HepG2 (cell line): ENCODE measurements at regions not wholly inside any gene's neighbourhood (a gene's known extent, or its start where the extent isn't known, plus 50 kb on each side); places are given as distances from the start of the nearest gene placed in this dataset.
"Not testable (repeated sequence)": the region's sequence is repeated elsewhere in the genome, so short reads cannot be mapped to it uniquely, and the experiment has no call there.

Source experiments
- ATAC-seq: fragments of 200-7000 bp; cut with Tn5 transposase; 3 replicates; pipeline ENCODE4 v1.9.1; 2020; ENCODE audit warnings: mild to moderate bottlenecking, moderate library complexity
- BruUV-seq: library from RNA; stranded (reverse); fragments of 400-500 nt; replicated peaks from 2 replicates; lab custom pipeline; 2021; lab: Mats Ljungman, UMichigan
- CTCF ChIA-PET: fragments of 300-600 bp; formaldehyde crosslinking; extraction: SDS; loops from one replicate; lab custom pipeline; 2021; ENCODE audit warnings: low total read pairs, inconsistent platforms, low intra/inter-chr PET ratio; lab: Yijun Ruan, JAX
- POLR2A ChIA-PET: fragments of 350-600 bp; sonication (Branson Sonifier 250); formaldehyde crosslinking; loops from one replicate; lab custom pipeline; 2020; ENCODE audit warnings: antibody characterized with exemption, inconsistent platforms; lab: Yijun Ruan, JAX
- DNase-seq: peaks from one replicate; pipeline ENCODE4 v3.0.0-alpha.2; 2015; ENCODE audit warnings: low spot score
- FAIRE-seq: peaks from 3 replicates; lab custom pipeline; 2011; peaks lifted over from hg19 to GRCh38; lab: Jason Lieb, UNC
- H2AFZ ChIP-seq: one replicate; pipeline ENCODE4 v1.6.1; 2011; ENCODE audit warnings: low read length, inconsistent platforms
- H3K27ac ChIP-seq: fragments of 300-600 bp; 3 replicates; pipeline ENCODE4 v1.8.0; 2011; ENCODE audit warnings: mixed run types, mild to moderate bottlenecking, mixed read lengths, low read length, inconsistent platforms; ENCODE audit not compliant: insufficient read depth; ENCODE audit errors: extremely low read length
- H3K27me3 ChIP-seq, 2 experiments: fragments of 200-600 bp in 1 of 2; 2 replicates in 1 of 2; 3 replicates in 1 of 2; pipeline versions ENCODE4 v1.6.0 to v1.8.0; 2011; ENCODE audit warnings: low read length in 2 of 2, mild to moderate bottlenecking in 2 of 2, moderate library complexity in 2 of 2, inconsistent platforms in 1 of 2; ENCODE audit not compliant: insufficient read depth in 2 of 2, control insufficient read depth in 1 of 2
- H3K36me3 ChIP-seq, 2 experiments: fragments of 200-600 bp in 1 of 2; replicated peaks in 1 of 2; 2 replicates in 1 of 2; 3 replicates in 1 of 2; pipeline versions ENCODE4 v1.5.1 to v1.8.0; 2011; ENCODE audit warnings: low read length in 2 of 2, inconsistent platforms in 1 of 2; ENCODE audit not compliant: insufficient read depth in 2 of 2, control insufficient read depth in 1 of 2
- H3K4me1 ChIP-seq: 2 replicates; pipeline ENCODE4 v1.5.1; 2012; ENCODE audit warnings: low read length, inconsistent platforms; ENCODE audit not compliant: insufficient read depth
- H3K4me2 ChIP-seq: 2 replicates; pipeline ENCODE4 v1.6.0; 2011; ENCODE audit warnings: low read depth, low read length, inconsistent platforms
- H3K4me3 ChIP-seq, 3 experiments: fragments of 200-600 bp in 1 of 3; sonication (generic), shearing (Covaris generic) in 1 of 3; replicated peaks in 1 of 3; 2 replicates each; pipeline ENCODE4 v1.5.1; 2011 to 2016; ENCODE audit warnings: low read length in 3 of 3, inconsistent platforms in 2 of 3, low read depth in 2 of 3, mild to moderate bottlenecking in 2 of 3, control low read depth in 1 of 3, mixed read lengths in 1 of 3; ENCODE audit not compliant: insufficient read depth in 1 of 3
- H3K79me2 ChIP-seq: one replicate; pipeline ENCODE4 v1.6.1; 2011; ENCODE audit warnings: low read length, inconsistent platforms; ENCODE audit not compliant: insufficient read depth
- H3K9ac ChIP-seq: 2 replicates; pipeline ENCODE4 v1.6.0; 2011; ENCODE audit warnings: mild to moderate bottlenecking, low read depth, low read length, inconsistent platforms; ENCODE audit not compliant: insufficient read depth
- H3K9me3 ChIP-seq: 2 replicates; pipeline ENCODE4 v1.5.1; 2012; ENCODE audit warnings: mild to moderate bottlenecking, low read length
- H4K20me1 ChIP-seq: 2 replicates; pipeline ENCODE4 v1.6.0; 2011; ENCODE audit warnings: inconsistent platforms, mild to moderate bottlenecking, low read length, moderate library complexity; ENCODE audit not compliant: insufficient read depth
- ELF4 ChIP-seq: sonication (generic); formaldehyde crosslinking; IDR thresholded peaks from 2 replicates; pipeline ENCODE4 v1.5.0; 2020; ENCODE audit warnings: missing genetic modification reagents, mild to moderate bottlenecking, moderate library complexity, borderline replicate concordance
- FOXA1 ChIP-seq, 2 experiments: fragments of 450-650 bp in 1 of 2; sonication (generic) in 1 of 2; formaldehyde crosslinking in 1 of 2; IDR thresholded peaks; 2 replicates each; pipeline versions ENCODE4 v1.4.0 to v1.6.1; 2016 to 2020; ENCODE audit warnings: missing genetic modification reagents in 1 of 2
- GABPB1 ChIP-seq: IDR thresholded peaks from 2 replicates; pipeline ENCODE4 v1.6.1; 2016; ENCODE audit warnings: mild to moderate bottlenecking, missing genetic modification reagents, moderate library complexity, missing compliant biosample characterization
- KAT7 ChIP-seq: IDR thresholded peaks from 2 replicates; pipeline ENCODE4 v1.6.1; 2018; ENCODE audit warnings: borderline replicate concordance, missing compliant biosample characterization
- NFE2L1 ChIP-seq: sonication (generic); formaldehyde crosslinking; IDR thresholded peaks from 2 replicates; pipeline ENCODE4 v1.4.0; 2020; ENCODE audit warnings: missing genetic modification reagents, mild to moderate bottlenecking, borderline replicate concordance
- RELA ChIP-seq: sonication (generic); formaldehyde crosslinking; IDR thresholded peaks from 2 replicates; pipeline ENCODE4 v1.4.0; 2020; ENCODE audit warnings: missing genetic modification reagents
- RNF2 ChIP-seq: fragments of 450-650 bp; conservative IDR thresholded peaks from 2 replicates; pipeline ENCODE4 v1.6.1; 2016; ENCODE audit warnings: low read depth
- ZNF335 ChIP-seq: sonication (generic); formaldehyde crosslinking; IDR thresholded peaks from 2 replicates; pipeline ENCODE4 v1.4.0; 2020; ENCODE audit warnings: missing genetic modification reagents
- ZNF430 ChIP-seq: sonication (generic); formaldehyde crosslinking; IDR thresholded peaks from 2 replicates; pipeline ENCODE4 v1.9.0; 2021; ENCODE audit warnings: mild to moderate bottlenecking, missing genetic modification reagents
- ZNF446 ChIP-seq: sonication (generic); formaldehyde crosslinking; IDR thresholded peaks from 2 replicates; pipeline ENCODE4 v1.5.0; 2020; ENCODE audit warnings: mild to moderate bottlenecking, missing genetic modification reagents
- ZNF589 ChIP-seq: sonication (generic); formaldehyde crosslinking; conservative IDR thresholded peaks from 2 replicates; pipeline ENCODE4 v1.8.0; 2022; ENCODE audit warnings: mild to moderate bottlenecking, moderate library complexity, missing genetic modification reagents
- WGBS: methylation state at CpG from one replicate; pipeline ENCODE4 v1.1.6; 2017; ENCODE audit warnings: low lambda C conversion rate; 5-methylcytosine and 5-hydroxymethylcytosine counted together
- in situ Hi-C: cut with HindIII; loops from 2 replicates; pipeline ENCODE4 v1.10.0; 2017; ENCODE audit warnings: low pct_unique_long_range_greater_than_20kb; ENCODE audit not compliant: extremely low pct_ligation_motif_present
- intact Hi-C: fragments of 100-400 bp; cut with micrococcal nuclease; formaldehyde crosslinking; loops from one replicate; pipeline ENCODE4 v1.10.0; 2022; ENCODE audit not compliant: unreplicated experiment
- TF ChIP-seq, protein P1 (sequence below): sonication (generic); formaldehyde crosslinking; IDR thresholded peaks from 2 replicates; pipeline ENCODE4 v1.4.0; 2020; ENCODE audit warnings: missing genetic modification reagents, borderline replicate concordance
- TF ChIP-seq, protein P2 (sequence below): IDR thresholded peaks from 2 replicates; pipeline ENCODE4 v1.6.1; 2016
- TF ChIP-seq, protein P3 (sequence below): IDR thresholded peaks from 2 replicates; pipeline ENCODE4 v1.6.1; 2012; ENCODE audit warnings: inconsistent platforms

DNA sequence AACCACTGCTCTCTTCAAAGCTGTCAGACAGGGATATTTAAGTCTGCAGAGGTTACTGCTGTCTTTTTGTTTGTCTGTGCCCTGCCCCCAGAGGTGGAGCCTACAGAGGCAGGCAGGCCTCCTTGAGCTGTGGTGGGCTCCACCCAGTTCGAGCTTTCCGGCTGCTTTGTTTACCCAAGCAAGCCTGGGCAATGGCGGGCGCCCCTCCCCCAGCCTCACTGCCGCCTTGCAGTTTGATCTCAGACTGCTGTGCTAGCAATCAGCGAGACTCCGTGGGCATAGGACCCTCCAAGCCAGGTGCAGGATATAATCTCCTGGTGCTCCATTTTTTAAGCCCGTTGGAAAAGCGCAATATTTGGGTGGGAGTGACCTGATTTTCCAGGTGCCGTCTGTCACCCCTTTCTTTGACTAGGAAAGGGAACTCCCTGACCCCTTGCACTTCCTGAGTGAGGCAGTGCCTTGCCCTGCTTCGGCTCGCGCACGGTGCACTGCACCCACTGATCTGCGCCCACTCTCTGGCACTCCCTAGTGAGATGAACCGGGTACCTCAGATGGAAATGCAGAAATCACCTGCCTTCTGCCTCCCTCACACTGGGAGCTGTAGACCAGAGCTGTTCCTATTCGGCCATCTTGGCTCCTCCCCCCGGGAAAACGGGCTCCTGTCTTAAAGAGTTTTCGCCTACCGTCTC is 758.3 kb upstream of the NXPH2 start:
- H3K9me3 ChIP-seq; H3K9ac ChIP-seq; H3K36me3 ChIP-seq; POLR2A ChIA-PET; CTCF ChIA-PET; intact Hi-C loops; H3K27ac ChIP-seq; H3K4me1 ChIP-seq; in situ Hi-C loops; H3K4me3 ChIP-seq; H3K79me2 ChIP-seq; ATAC-seq; H3K27me3 ChIP-seq; H4K20me1 ChIP-seq; DNase-seq; BruUV-seq; FAIRE-seq; TF ChIP-seq FOXA1 (IDR thresholded peaks at IDR 0.05): not testable (repeated sequence)
- WGBS: 38% methylated on average over 17 of the region's 21 CpGs
- TF ChIP-seq GABPB1 (CRISPR knock-in tag) (peak; percentile 7; the same call in 1 of the 2 replicates), FOXA1 (CRISPR knock-in tag; IDR thresholded peaks at IDR 0.05) (0 out of 2 replicates have a peak, but pooled peaks have one; percentile 18)
- TF ChIP-seq, protein P1, sequence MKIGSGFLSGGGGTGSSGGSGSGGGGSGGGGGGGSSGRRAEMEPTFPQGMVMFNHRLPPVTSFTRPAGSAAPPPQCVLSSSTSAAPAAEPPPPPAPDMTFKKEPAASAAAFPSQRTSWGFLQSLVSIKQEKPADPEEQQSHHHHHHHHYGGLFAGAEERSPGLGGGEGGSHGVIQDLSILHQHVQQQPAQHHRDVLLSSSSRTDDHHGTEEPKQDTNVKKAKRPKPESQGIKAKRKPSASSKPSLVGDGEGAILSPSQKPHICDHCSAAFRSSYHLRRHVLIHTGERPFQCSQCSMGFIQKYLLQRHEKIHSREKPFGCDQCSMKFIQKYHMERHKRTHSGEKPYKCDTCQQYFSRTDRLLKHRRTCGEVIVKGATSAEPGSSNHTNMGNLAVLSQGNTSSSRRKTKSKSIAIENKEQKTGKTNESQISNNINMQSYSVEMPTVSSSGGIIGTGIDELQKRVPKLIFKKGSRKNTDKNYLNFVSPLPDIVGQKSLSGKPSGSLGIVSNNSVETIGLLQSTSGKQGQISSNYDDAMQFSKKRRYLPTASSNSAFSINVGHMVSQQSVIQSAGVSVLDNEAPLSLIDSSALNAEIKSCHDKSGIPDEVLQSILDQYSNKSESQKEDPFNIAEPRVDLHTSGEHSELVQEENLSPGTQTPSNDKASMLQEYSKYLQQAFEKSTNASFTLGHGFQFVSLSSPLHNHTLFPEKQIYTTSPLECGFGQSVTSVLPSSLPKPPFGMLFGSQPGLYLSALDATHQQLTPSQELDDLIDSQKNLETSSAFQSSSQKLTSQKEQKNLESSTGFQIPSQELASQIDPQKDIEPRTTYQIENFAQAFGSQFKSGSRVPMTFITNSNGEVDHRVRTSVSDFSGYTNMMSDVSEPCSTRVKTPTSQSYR (CRISPR knock-in tag): peak; percentile 74; the same call in 1 of the 2 replicates
- H3K4me2 ChIP-seq: peak overlapping the region; percentile 42; the same call in 1 of the 2 replicates
- peak overlapping the region; percentile 78 for H2AFZ ChIP-seq

DNA sequence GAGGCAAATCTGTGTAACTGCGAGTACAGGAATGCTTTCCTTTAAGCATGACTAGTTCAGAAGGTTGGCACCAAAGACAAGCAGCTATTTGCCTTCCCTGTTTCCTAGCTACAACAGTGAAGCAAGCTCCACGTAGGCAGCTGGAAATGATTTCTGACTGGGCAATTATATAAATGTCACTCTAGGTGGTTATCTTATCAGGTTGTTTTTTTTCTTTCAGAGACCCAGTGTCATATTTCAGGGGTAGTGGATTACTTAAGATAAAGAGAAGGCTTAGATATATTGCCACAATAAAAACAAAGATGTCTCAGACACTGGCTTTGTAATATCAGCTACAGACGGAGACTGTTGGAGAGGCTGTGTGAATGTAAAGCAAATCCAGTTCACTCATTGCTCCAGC is 748.9 kb upstream of the NXPH2 start:
- intact Hi-C loops: no loop called here
- no peak overlapping the region for H3K9ac ChIP-seq
- no TSS peak for BruUV-seq
- no peak overlapping the region for H2AFZ ChIP-seq
- WGBS: 8% methylated on average over 3 of the region's 3 CpGs
- H3K79me2 ChIP-seq: no peaks in the 10 kb centered on the region
- in situ Hi-C loops: no loop called here
- ATAC-seq (no peak), DNase-seq (no peak), FAIRE-seq (no peak)
- H3K27me3 ChIP-seq: no peaks in the 10 kb centered on the region
- no peaks in the 10 kb centered on the region for H3K9me3 ChIP-seq
- H4K20me1 ChIP-seq: no peaks in the 10 kb centered on the region
- H3K4me2 ChIP-seq: no peak overlapping the region
- no peak overlapping the region for H3K27ac ChIP-seq
- CTCF ChIA-PET: no interaction called here
- POLR2A ChIA-PET: no interaction called here
- H3K4me3 ChIP-seq: no peak overlapping the region
- no peaks in the 10 kb centered on the region for H3K4me1 ChIP-seq
- H3K36me3 ChIP-seq: no peaks in the 10 kb centered on the region
- no peak for TF ChIP-seq ZNF589
- TF ChIP-seq NFE2L1 (CRISPR knock-in tag): no peak
- TF ChIP-seq, protein P2, sequence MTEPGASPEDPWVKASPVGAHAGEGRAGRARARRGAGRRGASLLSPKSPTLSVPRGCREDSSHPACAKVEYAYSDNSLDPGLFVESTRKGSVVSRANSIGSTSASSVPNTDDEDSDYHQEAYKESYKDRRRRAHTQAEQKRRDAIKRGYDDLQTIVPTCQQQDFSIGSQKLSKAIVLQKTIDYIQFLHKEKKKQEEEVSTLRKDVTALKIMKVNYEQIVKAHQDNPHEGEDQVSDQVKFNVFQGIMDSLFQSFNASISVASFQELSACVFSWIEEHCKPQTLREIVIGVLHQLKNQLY (CRISPR knock-in tag): no peak
- TF ChIP-seq ZNF446 (CRISPR knock-in tag): no peak
- no peak for TF ChIP-seq ELF4 (CRISPR knock-in tag)
- TF ChIP-seq, protein P3, sequence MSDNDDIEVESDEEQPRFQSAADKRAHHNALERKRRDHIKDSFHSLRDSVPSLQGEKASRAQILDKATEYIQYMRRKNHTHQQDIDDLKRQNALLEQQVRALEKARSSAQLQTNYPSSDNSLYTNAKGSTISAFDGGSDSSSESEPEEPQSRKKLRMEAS: no peak
- TF ChIP-seq KAT7 (CRISPR knock-in tag): no peak
- TF ChIP-seq RELA (CRISPR knock-in tag): no peak
- no peak for TF ChIP-seq RNF2
- TF ChIP-seq ZNF335: no peak
- no peak for TF ChIP-seq ZNF430
